Neural progenitor cell (in vitro differentiated cells): ENCODE measurements at regions not wholly inside any gene's neighbourhood (a gene's known extent, or its start where the extent isn't known, plus 50 kb on each side); places are given as distances from the start of the nearest gene placed in this dataset.
A peak's percentile ranks its signal among the peaks of the same experiment; 100 is the strongest.

Experiments
- DNase-seq: peaks from one replicate; pipeline ENCODE4 v3.0.0-alpha.2; 2016; ENCODE audit warnings: low spot score
- H2AFZ ChIP-seq: fragments of 200-600 bp; sonication (generic); replicated peaks from 2 replicates; pipeline ENCODE4 v1.6.1; 2016; ENCODE audit warnings: antibody characterized with exemption
- H3F3A ChIP-seq: fragments of 200-600 bp; sonication (generic); 2 replicates; pipeline ENCODE4 v1.6.1; 2016; ENCODE audit warnings: antibody characterized with exemption, low read depth
- H3K27ac ChIP-seq: fragments of 200-600 bp; sonication (generic); 2 replicates; pipeline ENCODE4 v1.5.1; 2016; ENCODE audit warnings: mild to moderate bottlenecking
- H3K27me3 ChIP-seq: fragments of 200-600 bp; sonication (generic); 2 replicates; pipeline ENCODE4 v1.6.1; 2016; ENCODE audit warnings: mild to moderate bottlenecking, moderate library complexity
- H3K36me3 ChIP-seq: fragments of 200-600 bp; sonication (generic); 2 replicates; pipeline ENCODE4 v1.5.1; 2016
- H3K4me1 ChIP-seq: fragments of 200-600 bp; sonication (generic); 2 replicates; pipeline ENCODE4 v1.6.1; 2016; ENCODE audit warnings: mixed run types
- H3K4me2 ChIP-seq: fragments of 200-600 bp; sonication (generic); 2 replicates; pipeline ENCODE4 v1.6.1; 2016
- H3K4me3 ChIP-seq: fragments of 200-600 bp; sonication (generic); 2 replicates; pipeline ENCODE4 v1.5.1; 2016
- H3K79me2 ChIP-seq: fragments of 200-600 bp; sonication (generic); 2 replicates; pipeline ENCODE4 v1.6.1; 2016; ENCODE audit warnings: low read depth
- H3K9ac ChIP-seq: fragments of 200-600 bp; sonication (generic); 2 replicates; pipeline ENCODE4 v1.6.1; 2016
- H3K9me3 ChIP-seq: fragments of 200-600 bp; sonication (generic); 2 replicates; pipeline ENCODE4 v1.5.1; 2016; ENCODE audit warnings: low read depth
- H4K20me1 ChIP-seq: fragments of 200-600 bp; sonication (generic); 2 replicates; pipeline ENCODE4 v1.6.1; 2016; ENCODE audit warnings: low read depth
- H3K27ac Mint-ChIP-seq: 3 replicates; pipeline ENCODE4 v1.8.0; 2021; ENCODE audit warnings: mixed read lengths
- H3K27me3 Mint-ChIP-seq: 2 replicates; pipeline ENCODE4 v1.8.0; 2022; ENCODE audit warnings: low read depth, mild to moderate bottlenecking, inconsistent platforms, moderate library complexity, mixed read lengths; ENCODE audit not compliant: insufficient read depth
- H3K36me3 Mint-ChIP-seq: 3 replicates; pipeline ENCODE4 v1.8.0; 2021; ENCODE audit warnings: mixed read lengths
- H3K4me1 Mint-ChIP-seq: 3 replicates; pipeline ENCODE4 v1.8.0; 2021; ENCODE audit warnings: mixed read lengths
- H3K4me3 Mint-ChIP-seq: 3 replicates; pipeline ENCODE4 v1.8.0; 2021; ENCODE audit warnings: mild to moderate bottlenecking, moderate library complexity, mixed read lengths
- H3K9me3 Mint-ChIP-seq: 3 replicates; pipeline ENCODE4 v1.8.0; 2020; ENCODE audit warnings: mixed read lengths
- CTCF ChIP-seq: fragments of 200-600 bp; sonication (generic); IDR thresholded peaks from 2 replicates; pipeline ENCODE4 v1.5.1; 2017; ENCODE audit warnings: antibody characterized with exemption, mild to moderate bottlenecking
- EZH2 ChIP-seq: fragments of 200-600 bp; sonication (generic); IDR thresholded peaks from 2 replicates; pipeline ENCODE4 v1.6.1; 2017; ENCODE audit warnings: antibody characterized with exemption, mild to moderate bottlenecking, moderate library complexity
- EZH2phosphoT487 ChIP-seq: fragments of 200-600 bp; sonication (generic); IDR thresholded peaks from 2 replicates; pipeline ENCODE4 v1.6.1; 2017; ENCODE audit warnings: antibody characterized with exemption

GRCh38 chr4:71941001-71941400 is 90.8 kb upstream of the NPFFR2 start:
- H3K4me1 Mint-ChIP-seq: no peaks in the 10 kb centered on the region
- Histone ChIP-seq H3K79me2 (no peaks in the 10 kb centered on the region), H3K4me1 (no peaks in the 10 kb centered on the region), H3K27ac (no peak overlapping the region), H3K9me3 (no peaks in the 10 kb centered on the region), H3K27me3 (no peaks in the 10 kb centered on the region), H4K20me1 (no peaks in the 10 kb centered on the region), H3K9ac (no peak overlapping the region), H3K4me3 (no peak overlapping the region), H2AFZ (no peak overlapping the region), H3F3A (no peaks in the 10 kb centered on the region), H3K36me3 (no peaks in the 10 kb centered on the region), H3K4me2 (no peak overlapping the region)
- no peaks in the 10 kb centered on the region for H3K27me3 Mint-ChIP-seq
- no peaks in the 10 kb centered on the region for H3K36me3 Mint-ChIP-seq
- no peak overlapping the region for H3K27ac Mint-ChIP-seq
- TF ChIP-seq CTCF (peak; percentile 72), EZH2phosphoT487 (no peak), EZH2 (no peak)
- H3K9me3 Mint-ChIP-seq: peaks cover 8% of the 10 kb centered on the region
- H3K4me3 Mint-ChIP-seq: no peak overlapping the region
- DNase-seq: peak; percentile 69

- H3K4me1 ChIP-seq: no peaks in the 10 kb centered on the region
- no peak overlapping the region for H3K4me3 ChIP-seq
- Mint-ChIP-seq H3K9me3 (peaks cover 12% of the 10 kb centered on the region), H3K36me3 (no peaks in the 10 kb centered on the region), H3K27me3 (no peaks in the 10 kb centered on the region), H3K4me1 (no peaks in the 10 kb centered on the region), H3K4me3 (no peak overlapping the region), H3K27ac (no peak overlapping the region)
- no peaks in the 10 kb centered on the region for H3F3A ChIP-seq
- H4K20me1 ChIP-seq: no peaks in the 10 kb centered on the region
- no peaks in the 10 kb centered on the region for H3K9me3 ChIP-seq
- no peaks in the 10 kb centered on the region for H3K36me3 ChIP-seq
- H3K4me2 ChIP-seq: no peak overlapping the region
- DNase-seq: no peak
- no peak overlapping the region for H3K27ac ChIP-seq
- H3K9ac ChIP-seq: no peak overlapping the region
- no peaks in the 10 kb centered on the region for H3K27me3 ChIP-seq
- H3K79me2 ChIP-seq: no peaks in the 10 kb centered on the region
- H2AFZ ChIP-seq: no peak overlapping the region
- no peak for TF ChIP-seq EZH2
- TF ChIP-seq EZH2phosphoT487: no peak
- no peak for TF ChIP-seq CTCF
Measured at GRCh38 chr4:71944956-71945355, 86.8 kb upstream of the NPFFR2 start.

GRCh38 chr4:71945791-71946190 is 86.0 kb upstream of the NPFFR2 start:
- TF ChIP-seq EZH2 (no peak), EZH2phosphoT487 (no peak), CTCF (no peak)
- Histone ChIP-seq H3K9ac (no peak overlapping the region), H2AFZ (no peak overlapping the region), H3K27ac (no peak overlapping the region), H3F3A (no peaks in the 10 kb centered on the region), H3K9me3 (no peaks in the 10 kb centered on the region), H3K4me1 (no peaks in the 10 kb centered on the region), H3K79me2 (no peaks in the 10 kb centered on the region), H3K4me2 (no peak overlapping the region), H4K20me1 (no peaks in the 10 kb centered on the region), H3K27me3 (no peaks in the 10 kb centered on the region), H3K4me3 (no peak overlapping the region), H3K36me3 (no peaks in the 10 kb centered on the region)
- Mint-ChIP-seq H3K4me3 (no peak overlapping the region), H3K27ac (no peak overlapping the region), H3K4me1 (no peaks in the 10 kb centered on the region), H3K9me3 (peaks cover 12% of the 10 kb centered on the region), H3K27me3 (no peaks in the 10 kb centered on the region), H3K36me3 (no peaks in the 10 kb centered on the region)
- DNase-seq: no peak

GRCh38 chr4:71958978-71959377 is 72.8 kb upstream of the NPFFR2 start:
- Histone ChIP-seq H2AFZ (no peak overlapping the region), H3K9ac (no peak overlapping the region), H3K79me2 (no peaks in the 10 kb centered on the region), H3K4me1 (no peaks in the 10 kb centered on the region), H3K27ac (no peak overlapping the region), H3K27me3 (no peaks in the 10 kb centered on the region), H3K36me3 (no peaks in the 10 kb centered on the region), H3K4me3 (no peak overlapping the region), H3K9me3 (no peaks in the 10 kb centered on the region), H3F3A (no peaks in the 10 kb centered on the region), H3K4me2 (no peak overlapping the region), H4K20me1 (no peaks in the 10 kb centered on the region)
- Mint-ChIP-seq H3K36me3 (no peaks in the 10 kb centered on the region), H3K27me3 (no peaks in the 10 kb centered on the region), H3K9me3 (no peaks in the 10 kb centered on the region), H3K4me3 (no peak overlapping the region), H3K27ac (no peak overlapping the region), H3K4me1 (no peaks in the 10 kb centered on the region)
- DNase-seq: no peak
- TF ChIP-seq EZH2phosphoT487 (no peak), EZH2 (no peak), CTCF (no peak)
